Neural cell (in vitro differentiated cells): ENCODE measurements at regions not wholly inside any gene's neighbourhood (a gene's known extent, or its start where the extent isn't known, plus 50 kb on each side); places are given as distances from the start of the nearest gene placed in this dataset.

Experiments used
- H2AFZ ChIP-seq: fragments of 200-600, 300-800 bp; sonication (generic), shearing (Covaris generic); 2 replicates; pipeline ENCODE4 v1.6.0; 2014; ENCODE audit warnings: low read depth, mild to moderate bottlenecking, antibody characterized with exemption, low read length, moderate library complexity
- H3F3A ChIP-seq: fragments of 200-600 bp; shearing (Covaris generic); 2 replicates; pipeline ENCODE4 v1.6.1; 2016; ENCODE audit warnings: mild to moderate bottlenecking, moderate library complexity, mixed read lengths, antibody characterized with exemption, low read length; ENCODE audit not compliant: insufficient read depth, poor library complexity, severe bottlenecking
- H3K27ac ChIP-seq: fragments of 200-600, 300-800 bp; sonication (generic), shearing (Covaris generic); 2 replicates; pipeline ENCODE4 v1.5.1; 2014; ENCODE audit warnings: mild to moderate bottlenecking, low read length, moderate library complexity
- H3K27me3 ChIP-seq: fragments of 300-800, 200-600 bp; sonication (generic), shearing (Covaris generic); 2 replicates; pipeline ENCODE4 v1.6.0; 2014; ENCODE audit warnings: mild to moderate bottlenecking, low read depth, low read length, moderate library complexity; ENCODE audit not compliant: insufficient read depth
- H3K36me3 ChIP-seq: fragments of 300-800, 200-600 bp; sonication (generic), shearing (Covaris generic); 2 replicates; pipeline ENCODE4 v1.5.1; 2014; ENCODE audit warnings: mild to moderate bottlenecking, antibody characterized with exemption, low read length, moderate library complexity; ENCODE audit not compliant: insufficient read depth
- H3K4me2 ChIP-seq: fragments of 300-800, 200-600 bp; sonication (generic), shearing (Covaris generic); 2 replicates; pipeline ENCODE4 v1.6.0; 2014; ENCODE audit warnings: mild to moderate bottlenecking, low read length
- H3K4me3 ChIP-seq: fragments of 300-800, 200-600 bp; sonication (generic), shearing (Covaris generic); 2 replicates; pipeline ENCODE4 v1.5.1; 2014; ENCODE audit warnings: mild to moderate bottlenecking, low read length, moderate library complexity
- H3K79me2 ChIP-seq: fragments of 200-600 bp; shearing (Covaris generic); replicated peaks from 2 replicates; pipeline ENCODE4 v1.6.0; 2014; ENCODE audit warnings: mild to moderate bottlenecking, low read length, moderate library complexity; ENCODE audit not compliant: insufficient read depth
- H3K9ac ChIP-seq: fragments of 300-800, 200-600 bp; sonication (generic), shearing (Covaris generic); 2 replicates; pipeline ENCODE4 v1.6.1; 2016; ENCODE audit warnings: mild to moderate bottlenecking, low read length, mixed read lengths
- H3K9me2 ChIP-seq: fragments of 200-600 bp; shearing (Covaris generic); 2 replicates; pipeline ENCODE4 v1.6.1; 2016; ENCODE audit warnings: mild to moderate bottlenecking, low read length, mixed read lengths; ENCODE audit not compliant: insufficient read depth
- H3K9me3 ChIP-seq: fragments of 200-600, 300-800 bp; sonication (generic), shearing (Covaris generic); 2 replicates; pipeline ENCODE4 v1.6.1; 2016; ENCODE audit warnings: mild to moderate bottlenecking, mixed run types, low read length, moderate library complexity, mixed read lengths
- H4K20me1 ChIP-seq: fragments of 200-600 bp; shearing (Covaris generic); 2 replicates; pipeline ENCODE4 v1.6.1; 2016; ENCODE audit warnings: mild to moderate bottlenecking, mixed run types; ENCODE audit not compliant: insufficient read depth
- EP300 ChIP-seq: fragments of 450-650 bp; conservative IDR thresholded peaks from 2 replicates; pipeline ENCODE4 v1.6.1; 2014; ENCODE audit warnings: antibody characterized with exemption, mild to moderate bottlenecking, moderate library complexity; ENCODE audit not compliant: poor library complexity, severe bottlenecking
- EZH2 ChIP-seq: fragments of 200-600, 300-800 bp; shearing (Covaris generic), sonication (generic); IDR thresholded peaks from 2 replicates; pipeline ENCODE4 v1.6.1; 2014; ENCODE audit warnings: antibody characterized with exemption, low read length, borderline replicate concordance, mild to moderate bottlenecking; ENCODE audit not compliant: insufficient read depth, poor library complexity, severe bottlenecking
- MXI1 ChIP-seq: fragments of 450-650 bp; conservative IDR thresholded peaks from 2 replicates; pipeline ENCODE4 v1.6.1; 2014; ENCODE audit warnings: antibody characterized with exemption, mild to moderate bottlenecking; ENCODE audit not compliant: poor library complexity, severe bottlenecking
- POLR2AphosphoS5 ChIP-seq: IDR thresholded peaks from 2 replicates; pipeline ENCODE4 v1.6.1; 2012
- RAD21 ChIP-seq: fragments of 450-650 bp; conservative IDR thresholded peaks from 2 replicates; pipeline ENCODE4 v1.6.1; 2014; ENCODE audit warnings: antibody characterized with exemption, mild to moderate bottlenecking, moderate library complexity
- SMC3 ChIP-seq: fragments of 450-650 bp; conservative IDR thresholded peaks from 2 replicates; pipeline ENCODE4 v1.6.1; 2014; ENCODE audit warnings: antibody characterized with exemption, mild to moderate bottlenecking, moderate library complexity; ENCODE audit not compliant: poor library complexity
- TAF1 ChIP-seq: IDR thresholded peaks from 2 replicates; pipeline ENCODE4 v1.6.1; 2012; ENCODE audit warnings: low read depth
- TF ChIP-seq, protein P1 (sequence below): IDR thresholded peaks from 2 replicates; pipeline ENCODE4 v1.6.1; 2012; ENCODE audit warnings: borderline replicate concordance
- TF ChIP-seq, protein P2 (sequence below): fragments of 450-650 bp; IDR thresholded peaks from 2 replicates; pipeline ENCODE4 v1.5.1; 2014; ENCODE audit warnings: antibody characterized with exemption, mild to moderate bottlenecking, moderate library complexity; ENCODE audit not compliant: poor library complexity, severe bottlenecking

DNA sequence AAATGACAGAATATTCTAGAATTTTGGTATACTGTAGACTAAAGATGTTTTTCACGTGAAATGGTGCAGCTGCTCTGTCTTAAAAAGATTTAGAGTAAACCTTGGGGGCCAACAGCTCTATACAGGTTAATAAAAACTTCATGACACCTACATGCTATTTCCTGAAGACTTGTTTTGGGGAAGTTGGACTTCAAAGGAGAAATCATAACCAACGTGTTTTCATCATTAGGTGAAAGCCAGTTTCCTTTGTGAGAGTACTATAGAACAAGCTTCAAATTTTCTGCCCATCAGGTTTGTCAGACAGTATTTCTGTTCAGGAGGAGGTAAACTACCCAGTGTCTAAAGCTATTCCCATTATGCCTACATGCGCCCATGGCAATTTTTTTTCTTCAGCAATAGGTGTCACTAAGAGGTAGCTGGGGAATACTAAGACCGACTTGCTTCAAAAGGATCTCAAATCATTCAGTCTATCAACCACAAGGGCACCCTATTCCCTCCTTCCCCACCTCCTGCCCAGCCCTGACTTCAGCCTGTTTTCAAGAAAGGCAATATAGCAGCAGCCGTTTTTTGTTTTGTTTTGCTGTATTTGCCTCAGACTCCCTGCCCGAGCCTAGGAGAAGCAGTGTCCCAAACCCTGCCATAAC, 237.3 kb upstream of the SP8 start:
- H3K79me2 ChIP-seq, result no peaks in the 10 kb centered on the region
- H3K36me3 ChIP-seq, result no peaks in the 10 kb centered on the region
- peaks cover 3% of the 10 kb centered on the region for H3F3A ChIP-seq
- H4K20me1 ChIP-seq, result no peaks in the 10 kb centered on the region
- H3K4me3 ChIP-seq, result no peak overlapping the region
- H3K9ac ChIP-seq, result no peak overlapping the region
- H3K9me2 ChIP-seq, result no peaks in the 10 kb centered on the region
- H3K27ac ChIP-seq, result no peak overlapping the region
- no peaks in the 10 kb centered on the region for H3K9me3 ChIP-seq
- H3K27me3 ChIP-seq, result peaks cover 11% of the 10 kb centered on the region
- H2AFZ ChIP-seq, result no peak overlapping the region
- H3K4me2 ChIP-seq, result no peak overlapping the region
- TF ChIP-seq RAD21 (no peak), SMC3 (no peak), MXI1 (no peak), TAF1 (no peak), POLR2AphosphoS5 (no peak), EZH2 (no peak), EP300 (no peak)
- TF ChIP-seq, protein P1, sequence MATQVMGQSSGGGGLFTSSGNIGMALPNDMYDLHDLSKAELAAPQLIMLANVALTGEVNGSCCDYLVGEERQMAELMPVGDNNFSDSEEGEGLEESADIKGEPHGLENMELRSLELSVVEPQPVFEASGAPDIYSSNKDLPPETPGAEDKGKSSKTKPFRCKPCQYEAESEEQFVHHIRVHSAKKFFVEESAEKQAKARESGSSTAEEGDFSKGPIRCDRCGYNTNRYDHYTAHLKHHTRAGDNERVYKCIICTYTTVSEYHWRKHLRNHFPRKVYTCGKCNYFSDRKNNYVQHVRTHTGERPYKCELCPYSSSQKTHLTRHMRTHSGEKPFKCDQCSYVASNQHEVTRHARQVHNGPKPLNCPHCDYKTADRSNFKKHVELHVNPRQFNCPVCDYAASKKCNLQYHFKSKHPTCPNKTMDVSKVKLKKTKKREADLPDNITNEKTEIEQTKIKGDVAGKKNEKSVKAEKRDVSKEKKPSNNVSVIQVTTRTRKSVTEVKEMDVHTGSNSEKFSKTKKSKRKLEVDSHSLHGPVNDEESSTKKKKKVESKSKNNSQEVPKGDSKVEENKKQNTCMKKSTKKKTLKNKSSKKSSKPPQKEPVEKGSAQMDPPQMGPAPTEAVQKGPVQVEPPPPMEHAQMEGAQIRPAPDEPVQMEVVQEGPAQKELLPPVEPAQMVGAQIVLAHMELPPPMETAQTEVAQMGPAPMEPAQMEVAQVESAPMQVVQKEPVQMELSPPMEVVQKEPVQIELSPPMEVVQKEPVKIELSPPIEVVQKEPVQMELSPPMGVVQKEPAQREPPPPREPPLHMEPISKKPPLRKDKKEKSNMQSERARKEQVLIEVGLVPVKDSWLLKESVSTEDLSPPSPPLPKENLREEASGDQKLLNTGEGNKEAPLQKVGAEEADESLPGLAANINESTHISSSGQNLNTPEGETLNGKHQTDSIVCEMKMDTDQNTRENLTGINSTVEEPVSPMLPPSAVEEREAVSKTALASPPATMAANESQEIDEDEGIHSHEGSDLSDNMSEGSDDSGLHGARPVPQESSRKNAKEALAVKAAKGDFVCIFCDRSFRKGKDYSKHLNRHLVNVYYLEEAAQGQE, result no peak
- TF ChIP-seq, protein P2, sequence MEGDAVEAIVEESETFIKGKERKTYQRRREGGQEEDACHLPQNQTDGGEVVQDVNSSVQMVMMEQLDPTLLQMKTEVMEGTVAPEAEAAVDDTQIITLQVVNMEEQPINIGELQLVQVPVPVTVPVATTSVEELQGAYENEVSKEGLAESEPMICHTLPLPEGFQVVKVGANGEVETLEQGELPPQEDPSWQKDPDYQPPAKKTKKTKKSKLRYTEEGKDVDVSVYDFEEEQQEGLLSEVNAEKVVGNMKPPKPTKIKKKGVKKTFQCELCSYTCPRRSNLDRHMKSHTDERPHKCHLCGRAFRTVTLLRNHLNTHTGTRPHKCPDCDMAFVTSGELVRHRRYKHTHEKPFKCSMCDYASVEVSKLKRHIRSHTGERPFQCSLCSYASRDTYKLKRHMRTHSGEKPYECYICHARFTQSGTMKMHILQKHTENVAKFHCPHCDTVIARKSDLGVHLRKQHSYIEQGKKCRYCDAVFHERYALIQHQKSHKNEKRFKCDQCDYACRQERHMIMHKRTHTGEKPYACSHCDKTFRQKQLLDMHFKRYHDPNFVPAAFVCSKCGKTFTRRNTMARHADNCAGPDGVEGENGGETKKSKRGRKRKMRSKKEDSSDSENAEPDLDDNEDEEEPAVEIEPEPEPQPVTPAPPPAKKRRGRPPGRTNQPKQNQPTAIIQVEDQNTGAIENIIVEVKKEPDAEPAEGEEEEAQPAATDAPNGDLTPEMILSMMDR, result no peak

DNA sequence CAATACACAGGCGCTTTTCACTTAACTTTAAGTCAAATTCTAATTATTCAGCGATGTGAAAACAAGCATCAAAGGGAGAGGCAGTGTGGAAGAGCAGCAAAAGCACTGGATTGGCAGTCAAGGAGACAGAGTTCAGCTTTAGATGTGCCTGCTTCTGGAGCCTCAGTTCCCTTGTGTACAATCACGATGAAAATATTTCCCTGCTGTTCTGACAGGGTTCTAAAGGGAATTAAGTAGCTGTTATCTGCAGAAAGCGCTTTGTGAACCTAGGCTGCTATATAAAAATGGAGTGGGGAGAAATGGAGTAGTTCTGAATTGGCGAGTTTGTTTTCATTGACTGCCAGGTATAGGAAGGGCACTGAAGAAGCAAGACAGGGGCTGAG, 237.8 kb upstream of the SP8 start:
- no peaks in the 10 kb centered on the region for H3K36me3 ChIP-seq
- H4K20me1 ChIP-seq, result no peaks in the 10 kb centered on the region
- no peaks in the 10 kb centered on the region for H3K9me2 ChIP-seq
- H3K4me3 ChIP-seq, result no peak overlapping the region
- no peaks in the 10 kb centered on the region for H3K79me2 ChIP-seq
- H3K4me2 ChIP-seq, result no peak overlapping the region
- H3F3A ChIP-seq, result peaks cover 4% of the 10 kb centered on the region
- H3K27me3 ChIP-seq, result peaks cover 15% of the 10 kb centered on the region
- TF ChIP-seq SMC3, result no peak
- peak; percentile 57 for TF ChIP-seq POLR2AphosphoS5
- H2AFZ ChIP-seq, result no peak overlapping the region
- no peak overlapping the region for H3K9ac ChIP-seq
- H3K27ac ChIP-seq, result no peak overlapping the region
- no peaks in the 10 kb centered on the region for H3K9me3 ChIP-seq

DNA sequence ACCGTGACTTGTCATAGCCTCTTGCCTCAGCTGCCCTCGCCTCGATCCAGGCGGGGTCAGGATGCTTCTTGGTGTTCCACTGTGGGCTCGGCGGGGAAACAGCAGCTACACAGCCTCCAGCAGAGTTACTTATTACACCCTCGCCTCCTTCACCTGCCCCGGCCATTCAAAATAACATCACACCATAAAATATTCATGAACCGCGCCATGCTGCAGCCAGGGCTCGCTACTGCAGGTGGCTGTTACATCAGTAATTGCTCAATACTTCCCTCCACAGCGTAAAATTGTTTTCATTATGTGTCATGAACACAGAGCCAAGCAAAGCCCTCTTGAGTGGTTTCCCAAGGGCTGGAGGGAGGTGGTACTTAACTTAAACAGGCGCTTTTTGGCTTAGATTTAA, 241.5 kb upstream of the SP8 start:
- H4K20me1 ChIP-seq, result no peaks in the 10 kb centered on the region
- peak overlapping the region; percentile 47 for H3K4me3 ChIP-seq
- peak; percentile 51 for TF ChIP-seq POLR2AphosphoS5
- TF ChIP-seq, protein P2, result peak; percentile 32
- no peak for TF ChIP-seq SMC3
- no peak for TF ChIP-seq TAF1
- no peak for TF ChIP-seq EZH2
- TF ChIP-seq RAD21, result peak; percentile 9
- TF ChIP-seq EP300, result no peak
- TF ChIP-seq, protein P1, result no peak
- no peak for TF ChIP-seq MXI1
- no peaks in the 10 kb centered on the region for H3K9me3 ChIP-seq
- no peaks in the 10 kb centered on the region for H3K9me2 ChIP-seq
- no peaks in the 10 kb centered on the region for H3K36me3 ChIP-seq
- H3K27me3 ChIP-seq, result peaks cover 27% of the 10 kb centered on the region
- H3K79me2 ChIP-seq, result no peaks in the 10 kb centered on the region
- no peak overlapping the region for H3K9ac ChIP-seq
- H3F3A ChIP-seq, result peaks cover 4% of the 10 kb centered on the region
- H3K4me2 ChIP-seq, result no peak overlapping the region
- H2AFZ ChIP-seq, result no peak overlapping the region
- H3K27ac ChIP-seq, result no peak overlapping the region
